OCI-LY7 (cell line): ENCODE measurements at regions not wholly inside any gene's neighbourhood (a gene's known extent, or its start where the extent isn't known, plus 50 kb on each side); places are given as distances from the start of the nearest gene placed in this dataset.
A peak's percentile ranks its signal among the peaks of the same experiment; 100 is the strongest.

ENCODE experiments used
- BruUV-seq: library from RNA; stranded (reverse); fragments of 400-500 nt; replicated peaks from 2 replicates; lab custom pipeline; 2021; lab: Mats Ljungman, UMichigan
- CTCF ChIA-PET: fragments of 300-600 bp; sonication (Branson Sonifier 250); formaldehyde crosslinking; loops from one replicate; lab custom pipeline; 2022; ENCODE audit warnings: antibody characterized with exemption; ENCODE audit not compliant: unreplicated experiment; lab: Charles Lee
- POLR2A ChIA-PET: fragments of 300-600 bp; sonication (Branson Sonifier 250); formaldehyde crosslinking; loops from one replicate; lab custom pipeline; 2022; ENCODE audit warnings: antibody characterized with exemption; lab: Charles Lee
- DNase-seq: peaks from one replicate; pipeline ENCODE4 v3.0.0-alpha.2; 2015; ENCODE audit warnings: low spot score
- H2AFZ ChIP-seq: fragments of 200-600 bp; sonication (generic), shearing (Covaris generic); 2 replicates; pipeline ENCODE4 v1.6.1; 2014; ENCODE audit warnings: mild to moderate bottlenecking, antibody characterized with exemption, low read length, moderate library complexity
- H3K27ac ChIP-seq: fragments of 200-600 bp; sonication (generic); 2 replicates; pipeline ENCODE4 v1.5.1; 2014; ENCODE audit warnings: mixed run types, low read depth, mild to moderate bottlenecking, moderate library complexity, low read length, inconsistent platforms; ENCODE audit not compliant: poor library complexity, severe bottlenecking
- H3K36me3 ChIP-seq: fragments of 200-600 bp; sonication (generic); 2 replicates; pipeline ENCODE4 v1.6.1; 2014; ENCODE audit warnings: mild to moderate bottlenecking, antibody characterized with exemption, low read length, moderate library complexity, mixed read lengths; ENCODE audit not compliant: insufficient read depth
- H3K4me1 ChIP-seq: fragments of 200-600 bp; sonication (generic); 2 replicates; pipeline ENCODE4 v1.5.1; 2014; ENCODE audit warnings: mild to moderate bottlenecking, low read length; ENCODE audit not compliant: insufficient read depth, poor library complexity, severe bottlenecking
- H3K4me2 ChIP-seq: fragments of 200-600 bp; sonication (generic); 2 replicates; pipeline ENCODE4 v1.6.1; 2014; ENCODE audit warnings: mild to moderate bottlenecking, low read length
- H3K4me3 ChIP-seq: fragments of 200-600 bp; sonication (generic); 2 replicates; pipeline ENCODE4 v1.5.1; 2014; ENCODE audit warnings: mild to moderate bottlenecking, low read depth, low read length; ENCODE audit not compliant: poor library complexity, severe bottlenecking
- H3K79me2 ChIP-seq: fragments of 200-600 bp; sonication (generic); 2 replicates; pipeline ENCODE4 v1.6.1; 2016; ENCODE audit warnings: low read depth, mild to moderate bottlenecking, low read length, moderate library complexity, mixed read lengths; ENCODE audit not compliant: insufficient read depth
- H3K9me2 ChIP-seq: fragments of 200-600 bp; sonication (generic); 2 replicates; pipeline ENCODE4 v1.6.1; 2016; ENCODE audit warnings: mild to moderate bottlenecking, low read length, mixed read lengths; ENCODE audit not compliant: insufficient read depth
- H3K9me3 ChIP-seq: fragments of 200-600 bp; sonication (generic); 2 replicates; pipeline ENCODE4 v1.6.1; 2014; ENCODE audit warnings: mild to moderate bottlenecking, mixed run types, low read length, mixed read lengths
- H4K20me1 ChIP-seq: fragments of 200-600 bp; sonication (generic); 2 replicates; pipeline ENCODE4 v1.6.1; 2014; ENCODE audit warnings: mild to moderate bottlenecking, antibody characterized with exemption, low read length, moderate library complexity, mixed read lengths; ENCODE audit not compliant: insufficient read depth
- EZH2phosphoT487 ChIP-seq: fragments of 200-600 bp; sonication (generic); IDR thresholded peaks from 2 replicates; pipeline ENCODE4 v1.6.1; 2018; ENCODE audit warnings: low read depth, borderline replicate concordance, mild to moderate bottlenecking, mixed run types, antibody characterized with exemption, low read length, moderate library complexity, mixed read lengths
- intact Hi-C: fragments of 100-400 bp; cut with micrococcal nuclease; formaldehyde crosslinking; loops from one replicate; pipeline ENCODE4 v1.10.0; 2022; ENCODE audit not compliant: unreplicated experiment
- TF ChIP-seq, protein P1 (sequence below): fragments of 200-600 bp; sonication (generic); conservative IDR thresholded peaks from 2 replicates; pipeline ENCODE4 v1.5.1; 2014; ENCODE audit warnings: mild to moderate bottlenecking, antibody characterized with exemption, low read length, moderate library complexity, mixed read lengths

DNA sequence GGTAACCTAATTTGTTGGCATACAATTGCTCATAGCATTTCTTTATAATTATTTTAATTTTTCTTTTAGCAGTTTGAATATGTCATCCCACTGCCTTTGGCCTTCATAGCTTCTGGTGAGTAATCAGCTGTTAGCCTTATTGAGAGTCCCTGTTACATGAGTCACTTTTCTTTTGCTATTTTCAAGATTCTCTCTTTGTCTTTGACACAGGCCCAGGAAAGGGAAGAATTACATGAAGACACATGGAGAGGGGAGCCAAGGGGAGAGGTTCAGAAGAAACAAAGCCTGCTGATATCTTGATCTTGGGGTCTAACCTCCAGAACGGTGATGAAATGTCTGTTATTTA lies 418.2 kb downstream of the METTL15 start:
- CTCF ChIA-PET = no interaction called here
- Histone ChIP-seq H3K4me2 (no peak overlapping the region), H3K4me3 (no peak overlapping the region), H3K27ac (no peak overlapping the region), H3K9me2 (no peaks in the 10 kb centered on the region), H4K20me1 (no peaks in the 10 kb centered on the region), H3K9me3 (0 out of 2 replicates have a peak, but pooled peaks cover 14% of the 10 kb centered on the region), H3K79me2 (no peaks in the 10 kb centered on the region), H2AFZ (no peak overlapping the region), H3K4me1 (no peaks in the 10 kb centered on the region), H3K36me3 (no peaks in the 10 kb centered on the region)
- intact Hi-C loops = no loop called here
- no TSS peak for BruUV-seq
- no peak for TF ChIP-seq EZH2phosphoT487
- TF ChIP-seq, protein P1, sequence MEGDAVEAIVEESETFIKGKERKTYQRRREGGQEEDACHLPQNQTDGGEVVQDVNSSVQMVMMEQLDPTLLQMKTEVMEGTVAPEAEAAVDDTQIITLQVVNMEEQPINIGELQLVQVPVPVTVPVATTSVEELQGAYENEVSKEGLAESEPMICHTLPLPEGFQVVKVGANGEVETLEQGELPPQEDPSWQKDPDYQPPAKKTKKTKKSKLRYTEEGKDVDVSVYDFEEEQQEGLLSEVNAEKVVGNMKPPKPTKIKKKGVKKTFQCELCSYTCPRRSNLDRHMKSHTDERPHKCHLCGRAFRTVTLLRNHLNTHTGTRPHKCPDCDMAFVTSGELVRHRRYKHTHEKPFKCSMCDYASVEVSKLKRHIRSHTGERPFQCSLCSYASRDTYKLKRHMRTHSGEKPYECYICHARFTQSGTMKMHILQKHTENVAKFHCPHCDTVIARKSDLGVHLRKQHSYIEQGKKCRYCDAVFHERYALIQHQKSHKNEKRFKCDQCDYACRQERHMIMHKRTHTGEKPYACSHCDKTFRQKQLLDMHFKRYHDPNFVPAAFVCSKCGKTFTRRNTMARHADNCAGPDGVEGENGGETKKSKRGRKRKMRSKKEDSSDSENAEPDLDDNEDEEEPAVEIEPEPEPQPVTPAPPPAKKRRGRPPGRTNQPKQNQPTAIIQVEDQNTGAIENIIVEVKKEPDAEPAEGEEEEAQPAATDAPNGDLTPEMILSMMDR = no peak
- POLR2A ChIA-PET = interaction anchor here (0.6 to 0.7 kb wide), 3 partner anchors 241 to 827 kb away, joined by 3 to 5 read pairs (median 3); no protein-coding TSS in a partner anchor
- peak; percentile 1 for DNase-seq

DNA sequence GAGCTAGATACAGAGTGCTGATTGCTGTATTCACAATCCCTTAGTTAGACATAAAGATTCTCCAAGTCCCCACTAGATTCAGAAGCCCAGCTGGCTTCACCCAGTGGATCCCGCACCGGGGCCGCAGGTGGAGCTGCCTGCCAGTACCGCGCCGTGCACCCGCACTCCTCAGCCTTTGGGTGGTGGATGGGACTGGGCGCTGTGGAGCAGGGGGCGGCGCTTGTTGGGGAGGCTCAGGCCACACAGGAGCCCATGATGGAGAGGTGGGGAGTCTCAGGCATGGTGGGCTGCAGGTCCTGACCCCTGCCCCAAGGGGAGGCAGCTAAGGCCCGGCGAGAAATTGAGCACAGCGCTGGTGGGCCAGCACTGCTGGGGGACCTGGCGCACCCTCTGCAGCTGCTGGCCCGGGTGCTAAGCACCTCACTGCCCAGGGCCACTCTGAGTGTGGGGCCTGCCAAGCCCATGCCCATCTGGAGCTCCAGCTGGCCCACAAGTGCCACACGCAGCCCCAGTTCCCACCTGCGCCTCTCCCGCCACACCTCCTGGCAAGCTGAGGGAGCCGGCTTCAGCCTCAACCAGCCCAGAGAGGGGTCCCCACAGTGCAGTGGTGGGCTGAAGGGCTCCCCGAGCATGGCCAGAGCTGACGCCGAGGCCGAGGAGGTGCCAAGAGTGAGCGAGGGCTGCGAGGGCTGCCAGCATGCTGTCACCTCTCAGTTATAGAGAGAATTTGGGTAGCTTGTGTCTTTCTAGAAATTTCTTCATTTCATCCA lies 417.6 kb downstream of the METTL15 start:
- H3K9me3 ChIP-seq = 0 out of 2 replicates have a peak, but pooled peaks cover 14% of the 10 kb centered on the region
- intact Hi-C loops = no loop called here
- POLR2A ChIA-PET = no interaction called here

More for the DNA sequence above, 417.6 kb downstream of the METTL15 start:
- no peaks in the 10 kb centered on the region for H3K79me2 ChIP-seq
- DNase-seq = no peak
- TF ChIP-seq, protein P1 = no peak
- TF ChIP-seq EZH2phosphoT487 = no peak
- H3K4me1 ChIP-seq = no peaks in the 10 kb centered on the region
- H3K27ac ChIP-seq = no peak overlapping the region
- no peak overlapping the region for H3K4me2 ChIP-seq
- no peak overlapping the region for H2AFZ ChIP-seq
- H3K4me3 ChIP-seq = no peak overlapping the region
- H4K20me1 ChIP-seq = no peaks in the 10 kb centered on the region
- H3K9me2 ChIP-seq = no peaks in the 10 kb centered on the region
- no peaks in the 10 kb centered on the region for H3K36me3 ChIP-seq
- CTCF ChIA-PET = no interaction called here
- BruUV-seq = no TSS peak
